ENCODE measurements at regions not wholly inside any gene's neighbourhood (a gene's known extent, or its start where the extent isn't known, plus 50 kb on each side); places are given as distances from the start of the nearest gene placed in this dataset.
A peak's percentile ranks its signal among the peaks of the same experiment; 100 is the strongest.
"Not testable (repeated sequence)": the region's sequence is repeated elsewhere in the genome, so short reads cannot be mapped to it uniquely, and the experiment has no call there.

GRCh38 chr3:152596832-152597231, 238.1 kb upstream of the P2RY1 start:
- not testable (repeated sequence) for H3K79me2 ChIP-seq (ENCODE audit: control insufficient read depth, insufficient read depth, low read length); H3K4ac ChIP-seq (ENCODE audit: low read depth, low read length); H3K9ac ChIP-seq (ENCODE audit: low read length); H3K4me1 ChIP-seq (ENCODE audit: control insufficient read depth, low read depth, low read length); H3K36me3 ChIP-seq (ENCODE audit: control insufficient read depth, insufficient read depth, low read length); H4K5ac ChIP-seq (ENCODE audit: low read length); H3K23ac ChIP-seq (ENCODE audit: low read length); H3K4me2 ChIP-seq (ENCODE audit: low read length); H3K4me3 ChIP-seq (ENCODE audit: low read length); H2AK5ac ChIP-seq (ENCODE audit: low read length); H4K8ac ChIP-seq (ENCODE audit: low read depth, low read length); H3K79me1 ChIP-seq (ENCODE audit: low read length); H3K27me3 ChIP-seq (ENCODE audit: insufficient read depth, low read length, poor library complexity)
- peak overlapping the region; percentile 99 for H2BK15ac ChIP-seq (replicated peaks; ENCODE audit: low read depth)
- H3K18ac ChIP-seq (ENCODE audit: low read length): peak overlapping the region; percentile 98
- H3K56ac ChIP-seq (ENCODE audit: low read length): peak overlapping the region; percentile 28
- peak overlapping the region; percentile 15 for H2BK5ac ChIP-seq (ENCODE audit: low read length)
- DNase-seq: peak; percentile 37
- peak overlapping the region; percentile 67 for H3K27ac ChIP-seq (ENCODE audit: low read depth, low read length)
- peak overlapping the region; percentile 97 for H2BK120ac ChIP-seq (ENCODE audit: low read depth, low read length)
- no CpG with 5 or more reads among the region's 1 CpG for WGBS (ENCODE audit: extremely low coverage, insufficient coverage, low lambda C conversion rate)

- Histone ChIP-seq H2AK5ac (ENCODE audit: low read length) (no peak overlapping the region), H4K8ac (ENCODE audit: low read depth, low read length) (no peak overlapping the region), H4K5ac (ENCODE audit: low read length) (no peak overlapping the region), H3K4me3 (ENCODE audit: low read length) (no peak overlapping the region), H3K79me2 (ENCODE audit: control insufficient read depth, insufficient read depth, low read length) (no peaks in the 10 kb centered on the region), H3K27ac (ENCODE audit: low read depth, low read length) (no peak overlapping the region), H2BK5ac (ENCODE audit: low read length) (no peak overlapping the region), H3K4ac (ENCODE audit: low read depth, low read length) (peak overlapping the region; percentile 24), H2BK120ac (ENCODE audit: low read depth, low read length) (no peak overlapping the region), H3K4me1 (ENCODE audit: control insufficient read depth, low read depth, low read length) (no peaks in the 10 kb centered on the region), H3K79me1 (ENCODE audit: low read length) (no peaks in the 10 kb centered on the region), H3K27me3 (ENCODE audit: insufficient read depth, low read length, poor library complexity) (no peaks in the 10 kb centered on the region), H3K18ac (ENCODE audit: low read length) (no peak overlapping the region), H3K56ac (ENCODE audit: low read length) (no peak overlapping the region), H3K4me2 (ENCODE audit: low read length) (no peak overlapping the region), H3K9ac (ENCODE audit: low read length) (no peak overlapping the region), H3K36me3 (ENCODE audit: control insufficient read depth, insufficient read depth, low read length) (no peaks in the 10 kb centered on the region), H2BK15ac (replicated peaks; ENCODE audit: low read depth) (no peak overlapping the region), H3K23ac (ENCODE audit: low read length) (no peak overlapping the region)
- WGBS (ENCODE audit: extremely low coverage, insufficient coverage, low lambda C conversion rate): no CpG with 5 or more reads among the region's 7 CpGs
- no peak for DNase-seq
Measured at GRCh38 chr3:152606146-152606545, 228.8 kb upstream of the P2RY1 start.

GRCh38 chr3:152607179-152607578, 227.8 kb upstream of the P2RY1 start:
- H3K79me2 ChIP-seq (ENCODE audit: control insufficient read depth, insufficient read depth, low read length): no peaks in the 10 kb centered on the region
- H3K9ac ChIP-seq (ENCODE audit: low read length): no peak overlapping the region
- no peak overlapping the region for H2AK5ac ChIP-seq (ENCODE audit: low read length)
- WGBS (ENCODE audit: extremely low coverage, insufficient coverage, low lambda C conversion rate): no CpG with 5 or more reads among the region's 1 CpG
- no peak overlapping the region for H3K4ac ChIP-seq (ENCODE audit: low read depth, low read length)
- no peaks in the 10 kb centered on the region for H3K4me1 ChIP-seq (ENCODE audit: control insufficient read depth, low read depth, low read length)
- H2BK5ac ChIP-seq (ENCODE audit: low read length): no peak overlapping the region
- no peak overlapping the region for H4K5ac ChIP-seq (ENCODE audit: low read length)
- no peak overlapping the region for H3K27ac ChIP-seq (ENCODE audit: low read depth, low read length)
- no peak overlapping the region for H3K4me2 ChIP-seq (ENCODE audit: low read length)
- H2BK15ac ChIP-seq (replicated peaks; ENCODE audit: low read depth): no peak overlapping the region
- H2BK120ac ChIP-seq (ENCODE audit: low read depth, low read length): no peak overlapping the region
- H3K23ac ChIP-seq (ENCODE audit: low read length): no peak overlapping the region
- H4K8ac ChIP-seq (ENCODE audit: low read depth, low read length): no peak overlapping the region
- no peak overlapping the region for H3K4me3 ChIP-seq (ENCODE audit: low read length)
- DNase-seq: no peak
- no peaks in the 10 kb centered on the region for H3K36me3 ChIP-seq (ENCODE audit: control insufficient read depth, insufficient read depth, low read length)
- H3K56ac ChIP-seq (ENCODE audit: low read length): no peak overlapping the region
- no peaks in the 10 kb centered on the region for H3K79me1 ChIP-seq (ENCODE audit: low read length)
- no peaks in the 10 kb centered on the region for H3K27me3 ChIP-seq (ENCODE audit: insufficient read depth, low read length, poor library complexity)
- H3K18ac ChIP-seq (ENCODE audit: low read length): no peak overlapping the region

GRCh38 chr3:152608696-152609594, 226.0 kb upstream of the P2RY1 start:
- Histone ChIP-seq H3K4ac (ENCODE audit: low read depth, low read length) (peak overlapping the region; percentile 36), H3K4me3 (ENCODE audit: low read length) (no peak overlapping the region), H3K9ac (ENCODE audit: low read length) (no peak overlapping the region), H3K18ac (ENCODE audit: low read length) (peak overlapping the region; percentile 51), H3K36me3 (ENCODE audit: control insufficient read depth, insufficient read depth, low read length) (no peaks in the 10 kb centered on the region), H2BK15ac (replicated peaks; ENCODE audit: low read depth) (no peak overlapping the region), H2AK5ac (ENCODE audit: low read length) (no peak overlapping the region), H4K8ac (ENCODE audit: low read depth, low read length) (no peak overlapping the region), H3K79me1 (ENCODE audit: low read length) (no peaks in the 10 kb centered on the region), H2BK120ac (ENCODE audit: low read depth, low read length) (no peak overlapping the region), H3K27ac (ENCODE audit: low read depth, low read length) (no peak overlapping the region), H3K56ac (ENCODE audit: low read length) (no peak overlapping the region), H3K27me3 (ENCODE audit: insufficient read depth, low read length, poor library complexity) (no peaks in the 10 kb centered on the region), H3K4me2 (ENCODE audit: low read length) (no peak overlapping the region), H3K4me1 (ENCODE audit: control insufficient read depth, low read depth, low read length) (no peaks in the 10 kb centered on the region), H2BK5ac (ENCODE audit: low read length) (no peak overlapping the region), H4K5ac (ENCODE audit: low read length) (no peak overlapping the region), H3K79me2 (ENCODE audit: control insufficient read depth, insufficient read depth, low read length) (no peaks in the 10 kb centered on the region), H3K23ac (ENCODE audit: low read length) (no peak overlapping the region)
- DNase-seq: no peak
- no CpG with 5 or more reads among the region's 8 CpGs for WGBS (ENCODE audit: extremely low coverage, insufficient coverage, low lambda C conversion rate)

- Histone ChIP-seq H2BK15ac (replicated peaks; ENCODE audit: low read depth) (no peak overlapping the region), H3K4me3 (ENCODE audit: low read length) (no peak overlapping the region), H3K18ac (ENCODE audit: low read length) (peak overlapping the region; percentile 70), H3K4ac (ENCODE audit: low read depth, low read length) (no peak overlapping the region), H3K4me2 (ENCODE audit: low read length) (no peak overlapping the region), H3K23ac (ENCODE audit: low read length) (no peak overlapping the region), H3K27ac (ENCODE audit: low read depth, low read length) (no peak overlapping the region), H2AK5ac (ENCODE audit: low read length) (no peak overlapping the region), H3K9ac (ENCODE audit: low read length) (no peak overlapping the region), H3K36me3 (ENCODE audit: control insufficient read depth, insufficient read depth, low read length) (no peaks in the 10 kb centered on the region), H2BK5ac (ENCODE audit: low read length) (no peak overlapping the region), H3K56ac (ENCODE audit: low read length) (no peak overlapping the region), H3K27me3 (ENCODE audit: insufficient read depth, low read length, poor library complexity) (no peaks in the 10 kb centered on the region), H4K5ac (ENCODE audit: low read length) (no peak overlapping the region), H2BK120ac (ENCODE audit: low read depth, low read length) (peak overlapping the region; percentile 45), H3K79me1 (ENCODE audit: low read length) (no peaks in the 10 kb centered on the region), H4K8ac (ENCODE audit: low read depth, low read length) (no peak overlapping the region), H3K79me2 (ENCODE audit: control insufficient read depth, insufficient read depth, low read length) (no peaks in the 10 kb centered on the region), H3K4me1 (ENCODE audit: control insufficient read depth, low read depth, low read length) (no peaks in the 10 kb centered on the region)
- peak; percentile 15 for DNase-seq
Measured at GRCh38 chr3:152609891-152610290, 225.0 kb upstream of the P2RY1 start.

GRCh38 chr3:152610622-152611021, 224.3 kb upstream of the P2RY1 start:
- Histone ChIP-seq H3K4ac (ENCODE audit: low read depth, low read length) (no peak overlapping the region), H3K36me3 (ENCODE audit: control insufficient read depth, insufficient read depth, low read length) (no peaks in the 10 kb centered on the region), H3K79me1 (ENCODE audit: low read length) (no peaks in the 10 kb centered on the region), H2AK5ac (ENCODE audit: low read length) (no peak overlapping the region), H3K4me2 (ENCODE audit: low read length) (no peak overlapping the region), H3K27me3 (ENCODE audit: insufficient read depth, low read length, poor library complexity) (no peaks in the 10 kb centered on the region), H3K4me3 (ENCODE audit: low read length) (no peak overlapping the region), H2BK15ac (replicated peaks; ENCODE audit: low read depth) (no peak overlapping the region), H2BK5ac (ENCODE audit: low read length) (no peak overlapping the region), H3K27ac (ENCODE audit: low read depth, low read length) (no peak overlapping the region), H2BK120ac (ENCODE audit: low read depth, low read length) (no peak overlapping the region), H4K8ac (ENCODE audit: low read depth, low read length) (no peak overlapping the region), H3K9ac (ENCODE audit: low read length) (no peak overlapping the region), H4K5ac (ENCODE audit: low read length) (no peak overlapping the region), H3K79me2 (ENCODE audit: control insufficient read depth, insufficient read depth, low read length) (no peaks in the 10 kb centered on the region), H3K56ac (ENCODE audit: low read length) (no peak overlapping the region), H3K23ac (ENCODE audit: low read length) (no peak overlapping the region), H3K18ac (ENCODE audit: low read length) (no peak overlapping the region), H3K4me1 (ENCODE audit: control insufficient read depth, low read depth, low read length) (no peaks in the 10 kb centered on the region)
- DNase-seq: no peak
- WGBS (ENCODE audit: extremely low coverage, insufficient coverage, low lambda C conversion rate): no CpG with 5 or more reads among the region's 6 CpGs

All from mesendoderm (in vitro differentiated cells).